B cell (primary cell): ENCODE measurements at regions not wholly inside any gene's neighbourhood (a gene's known extent, or its start where the extent isn't known, plus 50 kb on each side); places are given as distances from the start of the nearest gene placed in this dataset.

Source experiments
- ATAC-seq: fragments of 200-7000 bp; cut with Tn5 transposase; one replicate; pipeline ENCODE4 v1.10.0; 2021; ENCODE audit warnings: low read depth, mild to moderate bottlenecking, moderate number of reproducible peaks, moderate library complexity
- CTCF ChIA-PET: fragments of 350-600 bp; sonication (Branson Sonifier 250); formaldehyde crosslinking; loops from one replicate; lab custom pipeline; 2021; ENCODE audit warnings: antibody characterized with exemption, inconsistent platforms; lab: Charles Lee
- POLR2A ChIA-PET: fragments of 350-600 bp; sonication (Branson Sonifier 250); formaldehyde crosslinking; loops from one replicate; lab custom pipeline; 2021; ENCODE audit warnings: antibody characterized with exemption; lab: Charles Lee
- DNase-seq: peaks from one replicate; pipeline ENCODE4 v3.0.0; 2013
- H2AFZ ChIP-seq: 2 replicates; pipeline ENCODE4 v1.6.1; 2012; ENCODE audit warnings: mild to moderate bottlenecking, low read depth, low read length; ENCODE audit not compliant: insufficient read depth, poor library complexity, severe bottlenecking
- H3K27ac ChIP-seq, 2 donors: 1 replicate in 1 of 2; 2 replicates in 1 of 2; pipeline ENCODE4 v1.5.1; 2012 to 2013; ENCODE audit warnings: low read length in 2 of 2, mild to moderate bottlenecking in 2 of 2, moderate library complexity in 1 of 2
- H3K27me3 ChIP-seq, 4 experiments: fragments of 200-600 bp in 1 of 4; sonication (generic) in 1 of 4; replicated peaks in 1 of 4; 1 replicate in 2 of 4; 2 replicates in 2 of 4; pipeline versions ENCODE4 v1.6.1 to v1.7.0; 2013 to 2016; ENCODE audit warnings: low read length in 3 of 4, mild to moderate bottlenecking in 2 of 4, mixed read lengths in 1 of 4, moderate library complexity in 1 of 4; ENCODE audit not compliant: insufficient read depth in 4 of 4, control insufficient read depth in 3 of 4; ENCODE audit errors: control extremely low read depth in 1 of 4
- H3K36me3 ChIP-seq, 2 experiments: replicated peaks in 1 of 2; 1 replicate in 1 of 2; 2 replicates in 1 of 2; pipeline versions ENCODE4 v1.6.1 to v1.7.1; 2013; ENCODE audit warnings: low read length in 1 of 2; ENCODE audit not compliant: insufficient read depth in 2 of 2, control insufficient read depth in 1 of 2; ENCODE audit errors: control extremely low read depth in 1 of 2, extremely low read depth in 1 of 2
- H3K4me1 ChIP-seq, 2 donors: fragments of 200-600 bp in 1 of 2; sonication (generic) in 1 of 2; 1 replicate in 1 of 2; 2 replicates in 1 of 2; pipeline versions ENCODE4 v1.5.1 to v1.6.1; 2013 to 2017; ENCODE audit warnings: low read length in 2 of 2; ENCODE audit not compliant: control insufficient read depth in 2 of 2, insufficient read depth in 2 of 2
- H3K4me2 ChIP-seq: replicated peaks from 2 replicates; pipeline ENCODE3; 2012; ENCODE audit warnings: mild to moderate bottlenecking, low read depth, low read length; ENCODE audit not compliant: poor library complexity, severe bottlenecking
- H3K4me3 ChIP-seq, 5 experiments: fragments of 200-600 bp in 1 of 5; sonication (generic) in 1 of 5; 1 replicate in 3 of 5; 2 replicates in 2 of 5; pipeline versions ENCODE4 v1.5.1 to v1.7.0; 2011 to 2016; ENCODE audit warnings: low read length in 4 of 5, mild to moderate bottlenecking in 4 of 5, low read depth in 2 of 5, control low read depth in 1 of 5, moderate library complexity in 1 of 5; ENCODE audit not compliant: insufficient read depth in 1 of 5; ENCODE audit errors: control extremely low read depth in 1 of 5, extremely low read depth in 1 of 5
- H3K79me2 ChIP-seq: fragments of 200-600 bp; sonication (generic); one replicate; pipeline ENCODE4 v1.6.0; 2016; ENCODE audit warnings: low read length; ENCODE audit not compliant: control insufficient read depth, insufficient read depth
- H3K9ac ChIP-seq: fragments of 200-600 bp; sonication (generic); 2 replicates; pipeline ENCODE4 v1.6.1; 2017; ENCODE audit warnings: mild to moderate bottlenecking, low read length, moderate library complexity
- H3K9me3 ChIP-seq, 3 donors: one replicate each; pipeline versions ENCODE4 v1.6.1 to v1.7.1; 2013; ENCODE audit warnings: low read length in 2 of 3; ENCODE audit not compliant: control insufficient read depth in 2 of 3, insufficient read depth in 1 of 3; ENCODE audit errors: control extremely low read depth in 1 of 3
- H4K20me1 ChIP-seq: 2 replicates; pipeline ENCODE4 v1.6.0; 2012; ENCODE audit warnings: mild to moderate bottlenecking, low read length; ENCODE audit not compliant: insufficient read depth, control insufficient read depth, poor library complexity, severe bottlenecking
- H3K27ac Mint-ChIP-seq: one replicate; pipeline ENCODE4 v1.8.0; 2021; ENCODE audit warnings: mixed read lengths
- H3K27me3 Mint-ChIP-seq: one replicate; pipeline ENCODE4 v1.8.0; 2021; ENCODE audit warnings: mixed read lengths
- H3K4me1 Mint-ChIP-seq: one replicate; pipeline ENCODE4 v1.8.0; 2021; ENCODE audit warnings: mixed read lengths
- H3K4me3 Mint-ChIP-seq: one replicate; pipeline ENCODE4 v1.8.0; 2021; ENCODE audit warnings: mixed read lengths
- H3K9me3 Mint-ChIP-seq: one replicate; pipeline ENCODE4 v1.8.0; 2022; ENCODE audit warnings: mixed read lengths; ENCODE audit not compliant: insufficient read depth
- CTCF ChIP-seq: fragments of 200-600 bp; IDR thresholded peaks from one replicate; pipeline ENCODE4 v1.8.0; 2022; ENCODE audit warnings: antibody characterized with exemption, mild to moderate bottlenecking
- EZH2 ChIP-seq: IDR thresholded peaks from 2 replicates; pipeline ENCODE4 v1.6.1; 2012; ENCODE audit warnings: borderline replicate concordance, low read depth, mild to moderate bottlenecking, moderate library complexity, low read length; ENCODE audit not compliant: insufficient read depth, poor library complexity, severe bottlenecking
- WGBS: methylation state at CpG from one replicate; pipeline ENCODE4 v1.1.5; 2013; ENCODE audit warnings: missing lambda C conversion rate; ENCODE audit not compliant: insufficient coverage; 5-methylcytosine and 5-hydroxymethylcytosine counted together
- intact Hi-C: fragments of 100-400 bp; cut with micrococcal nuclease; formaldehyde crosslinking; loops from one replicate; pipeline ENCODE4 v1.10.0; 2022

- no peak overlapping the region for H3K9ac ChIP-seq
- no peaks in the 10 kb centered on the region for H3K79me2 ChIP-seq
- Mint-ChIP-seq H3K9me3 (peaks cover 10% of the 10 kb centered on the region), H3K27ac (no peak overlapping the region), H3K27me3 (peaks cover 9% of the 10 kb centered on the region), H3K4me1 (no peaks in the 10 kb centered on the region), H3K4me3 (no peak overlapping the region)
- no peaks in the 10 kb centered on the region for H3K36me3 ChIP-seq
- no peaks in the 10 kb centered on the region for H3K4me1 ChIP-seq
- DNase-seq (no peak), ATAC-seq (no peak)
- no peak for TF ChIP-seq EZH2
- TF ChIP-seq CTCF, result no peak
- POLR2A ChIA-PET, result no interaction called here
- WGBS, result 55% methylated on average over 3 of the region's 7 CpGs
- no peak overlapping the region for H3K4me2 ChIP-seq
- no peaks in the 10 kb centered on the region for H4K20me1 ChIP-seq
- intact Hi-C loops, result no loop called here
- no peaks in the 10 kb centered on the region for H3K27me3 ChIP-seq
- CTCF ChIA-PET, result no interaction called here
- no peak overlapping the region for H2AFZ ChIP-seq
- H3K9me3 ChIP-seq, result peaks cover 0 to 8% (median 3%) of the 10 kb centered on the region in 3 donors
- H3K4me3 ChIP-seq, result no peak overlapping the region
- no peak overlapping the region for H3K27ac ChIP-seq
These were observed 502.1 kb downstream of the GRIN2A start for GRCh38 chr16:9680019-9680655.

- no peak overlapping the region for H3K27ac Mint-ChIP-seq
- no peaks in the 10 kb centered on the region for H4K20me1 ChIP-seq
- ChIA-PET POLR2A (no interaction called here), CTCF (no interaction called here)
- H3K27me3 Mint-ChIP-seq, result peaks cover 1% of the 10 kb centered on the region
- H3K27me3 ChIP-seq, result no peaks in the 10 kb centered on the region
- no peak overlapping the region for H3K4me3 ChIP-seq
- TF ChIP-seq EZH2 (no peak), CTCF (no peak)
- no peak overlapping the region for H3K9ac ChIP-seq
- WGBS, result no CpG with 5 or more reads among the region's 2 CpGs
- no peaks in the 10 kb centered on the region for H3K4me1 ChIP-seq
- H3K9me3 ChIP-seq, result peaks cover 0 to 8% (median 3%) of the 10 kb centered on the region in 3 donors
- no peak overlapping the region for H2AFZ ChIP-seq
- DNase-seq (no peak), ATAC-seq (no peak)
- no peak overlapping the region for H3K27ac ChIP-seq
- no peaks in the 10 kb centered on the region for H3K36me3 ChIP-seq
- peaks cover 10% of the 10 kb centered on the region for H3K9me3 Mint-ChIP-seq
- intact Hi-C loops, result no loop called here
- no peaks in the 10 kb centered on the region for H3K79me2 ChIP-seq
- no peak overlapping the region for H3K4me3 Mint-ChIP-seq
- H3K4me1 Mint-ChIP-seq, result no peaks in the 10 kb centered on the region
- no peak overlapping the region for H3K4me2 ChIP-seq
These were observed 501.3 kb downstream of the GRIN2A start for GRCh38 chr16:9680968-9681367.
